Erythroblast (primary cell): ENCODE measurements at regions not wholly inside any gene's neighbourhood (a gene's known extent, or its start where the extent isn't known, plus 50 kb on each side); places are given as distances from the start of the nearest gene placed in this dataset.

Experiments
- DNase-seq, 2 experiments: peaks; one replicate each; lab custom pipeline; 2025; lab: John Stamatoyannopoulos, UW
- GATA1 ChIP-seq: IDR thresholded peaks from 2 replicates; pipeline ENCODE4 v1.6.1; 2011; ENCODE audit warnings: low read depth, mild to moderate bottlenecking, control low read depth, low read length, moderate library complexity
- POLR2A ChIP-seq: IDR thresholded peaks from 2 replicates; pipeline ENCODE4 v1.6.1; 2011; ENCODE audit warnings: mild to moderate bottlenecking, low read length

DNA sequence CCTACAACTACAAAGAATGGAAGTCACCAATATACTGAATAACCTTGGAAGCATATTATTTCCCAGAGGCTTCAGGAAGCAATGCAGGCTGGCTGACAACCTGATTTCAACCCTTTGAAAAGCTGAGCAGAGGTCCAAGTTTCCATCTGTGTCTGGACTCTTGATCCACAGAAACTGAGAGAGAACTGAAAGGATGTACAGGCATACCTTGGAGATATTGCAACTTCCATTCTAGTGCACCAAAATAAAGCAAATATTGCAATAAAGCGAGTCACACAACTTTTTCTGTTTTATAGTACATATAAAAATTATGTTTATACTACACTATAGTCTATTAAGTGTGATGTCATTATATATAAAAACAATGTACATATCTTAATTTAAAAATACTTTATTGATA is 85.3 kb downstream of the TYW3 start:
- DNase-seq: no peak
- no peak for TF ChIP-seq POLR2A
- no peak for TF ChIP-seq GATA1

GRCh38 chr1:74818661-74819456 is 85.9 kb downstream of the TYW3 start:
- no peak for DNase-seq
- TF ChIP-seq POLR2A (no peak), GATA1 (no peak)

GRCh38 chr1:74822851-74823401 is 90.0 kb downstream of the TYW3 start:
- no peak for TF ChIP-seq GATA1
- no peak for TF ChIP-seq POLR2A
- DNase-seq: no peak

GRCh38 chr1:74824497-74825107 is 91.7 kb downstream of the TYW3 start:
- no peak for DNase-seq
- TF ChIP-seq POLR2A (no peak), GATA1 (no peak)

DNA sequence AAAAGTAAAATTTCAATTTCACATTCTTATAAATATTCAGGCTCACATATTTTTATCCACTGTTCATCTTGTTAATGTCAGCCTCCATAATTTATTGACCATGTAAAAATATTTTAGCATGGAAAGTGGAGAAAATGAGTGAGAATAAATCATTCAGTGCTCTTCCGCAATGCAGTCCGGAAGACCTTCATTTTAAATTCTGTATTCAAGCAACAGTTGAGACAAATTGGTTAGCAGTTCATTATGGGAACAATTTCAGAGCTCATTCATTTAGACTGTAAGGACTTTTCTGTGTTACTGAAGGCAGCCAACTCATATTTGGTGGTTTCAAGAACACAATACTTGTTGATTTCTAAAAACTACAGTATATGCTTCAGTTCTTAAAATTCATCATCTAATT is 97.8 kb downstream of the TYW3 start:
- TF ChIP-seq GATA1: no peak
- no peak for TF ChIP-seq POLR2A
- DNase-seq: no peak

DNA sequence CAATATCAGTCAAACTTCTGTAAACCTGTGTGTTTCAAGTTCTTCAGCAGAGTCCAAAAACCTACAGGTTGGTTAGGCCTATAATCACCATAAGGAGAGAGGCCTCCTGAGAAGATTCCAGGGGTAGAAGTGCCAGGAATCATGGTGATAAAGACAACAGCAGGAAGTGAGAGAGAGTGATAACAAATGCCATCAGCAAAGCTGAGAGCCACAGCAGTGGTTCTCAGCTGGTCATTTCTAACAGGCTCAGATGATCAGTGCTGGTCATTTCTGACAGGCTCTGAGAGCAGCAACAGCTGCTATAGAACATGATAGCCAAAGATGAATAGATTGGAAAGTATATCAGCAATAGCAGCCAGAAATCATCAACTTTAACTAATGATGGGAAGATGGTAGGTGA is 101.3 kb downstream of the TYW3 start:
- DNase-seq: no peak
- TF ChIP-seq GATA1: no peak
- no peak for TF ChIP-seq POLR2A

- TF ChIP-seq GATA1: no peak
- TF ChIP-seq POLR2A: no peak
- no peak for DNase-seq
Measured at GRCh38 chr1:74835051-74835450, 102.1 kb downstream of the TYW3 start.

- TF ChIP-seq POLR2A (no peak), GATA1 (no peak)
- no peak for DNase-seq
Measured at GRCh38 chr1:74842726-74843125, 109.8 kb downstream of the TYW3 start.

GRCh38 chr1:74847715-74848114 is 114.8 kb downstream of the TYW3 start:
- no peak for DNase-seq
- TF ChIP-seq GATA1 (no peak), POLR2A (no peak)

- no peak for TF ChIP-seq GATA1
- TF ChIP-seq POLR2A: no peak
- no peak for DNase-seq
Measured at GRCh38 chr1:74853756-74854155, 120.8 kb downstream of the TYW3 start.

- no peak for DNase-seq
Measured at GRCh38 chr1:74856174-74856573, 123.2 kb downstream of the TYW3 start.

GRCh38 chr1:74857676-74858075 is 124.7 kb downstream of the TYW3 start:
- DNase-seq: no peak
- no peak for TF ChIP-seq GATA1
- TF ChIP-seq POLR2A: no peak

More at GRCh38 chr1:74856174-74856573, 123.2 kb downstream of the TYW3 start:
- TF ChIP-seq POLR2A (no peak), GATA1 (no peak)

- DNase-seq: no peak
- TF ChIP-seq GATA1: no peak
- TF ChIP-seq POLR2A: no peak
Measured at GRCh38 chr1:74858136-74858535, 125.2 kb downstream of the TYW3 start.

GRCh38 chr1:74861867-74862266 is 128.9 kb downstream of the TYW3 start:
- no peak for TF ChIP-seq POLR2A
- DNase-seq: no peak
